K562 (cell line): ENCODE measurements at regions not wholly inside any gene's neighbourhood (a gene's known extent, or its start where the extent isn't known, plus 50 kb on each side); places are given as distances from the start of the nearest gene placed in this dataset.

Experiments used
- ATAC-seq: fragments of 200-7000 bp; cut with Tn5 transposase; 3 replicates; pipeline ENCODE4 v1.9.1; 2020; ENCODE audit warnings: moderate library complexity
- BruUV-seq: library from RNA; stranded (reverse); fragments of 400-500 nt; replicated peaks from 2 replicates; lab custom pipeline; 2021; lab: Mats Ljungman, UMichigan
- CTCF ChIA-PET: fragments of 300-600 bp; formaldehyde crosslinking; extraction: SDS; loops from one replicate; lab custom pipeline; 2021; ENCODE audit warnings: low intra/inter-chr PET ratio; lab: Yijun Ruan, JAX
- POLR2A ChIA-PET: fragments of 300-600, 350-650 bp; sonication (Branson Sonifier 250); formaldehyde crosslinking; extraction: SDS; loops from one replicate; lab custom pipeline; 2021; ENCODE audit warnings: antibody characterized with exemption, inconsistent platforms; lab: Yijun Ruan, JAX
- DNase-seq, 4 experiments: peaks; one replicate each; pipeline versions ENCODE4 v3.0.0 to v3.0.0-alpha.2; 2011 to 2018; ENCODE audit warnings: low spot score in 3 of 4, mixed read lengths in 3 of 4; ENCODE audit errors: extremely low read depth in 1 of 4
- FAIRE-seq: peaks from 2 replicates; lab custom pipeline; 2011; peaks lifted over from hg19 to GRCh38; lab: Jason Lieb, UNC
- H2AFZ ChIP-seq: 2 replicates; pipeline ENCODE4 v1.6.0; 2011; ENCODE audit warnings: low read depth, low read length, control low read depth, inconsistent platforms
- H3K27ac ChIP-seq: fragments of 200-600 bp; 3 replicates; pipeline ENCODE4 v1.8.0; 2011; ENCODE audit warnings: low read depth, mild to moderate bottlenecking, control low read depth, inconsistent platforms, low read length, moderate library complexity, mixed read lengths; ENCODE audit errors: extremely low read depth
- H3K27me3 ChIP-seq, 2 experiments: fragments of 300-600 bp in 1 of 2; 2 replicates in 1 of 2; 3 replicates in 1 of 2; pipeline versions ENCODE4 v1.6.0 to v1.8.0; 2011; ENCODE audit warnings: inconsistent platforms in 2 of 2, low read length in 2 of 2, mild to moderate bottlenecking in 1 of 2, mixed read lengths in 1 of 2, moderate library complexity in 1 of 2; ENCODE audit not compliant: control insufficient read depth in 2 of 2, insufficient read depth in 2 of 2
- H3K36me3 ChIP-seq: fragments of 300-600 bp; 3 replicates; pipeline ENCODE4 v1.8.0; 2011; ENCODE audit warnings: mild to moderate bottlenecking, low read length, inconsistent platforms; ENCODE audit not compliant: control insufficient read depth, insufficient read depth
- H3K4me1 ChIP-seq, 2 experiments: fragments of 200-600 bp in 1 of 2; replicated peaks in 1 of 2; 2 replicates in 1 of 2; 3 replicates in 1 of 2; pipeline versions ENCODE4 v1.5.1 to v1.8.0; 2011; ENCODE audit warnings: inconsistent platforms in 2 of 2, low read length in 2 of 2, mild to moderate bottlenecking in 1 of 2, mixed read lengths in 1 of 2, moderate library complexity in 1 of 2; ENCODE audit not compliant: control insufficient read depth in 2 of 2, insufficient read depth in 2 of 2
- H3K4me2 ChIP-seq: 2 replicates; pipeline ENCODE4 v1.6.1; 2011; ENCODE audit warnings: low read length, control low read depth, inconsistent platforms, mixed read lengths; ENCODE audit not compliant: insufficient read depth
- H3K4me3 ChIP-seq: fragments of 200-600 bp; sonication (generic), shearing (Covaris generic); 2 replicates; pipeline ENCODE4 v1.5.1; 2016; ENCODE audit warnings: control low read depth, inconsistent platforms
- H3K79me2 ChIP-seq: fragments of 200-600 bp; 3 replicates; pipeline ENCODE4 v1.8.0; 2011; ENCODE audit warnings: low read length, inconsistent platforms; ENCODE audit not compliant: control insufficient read depth, insufficient read depth
- H3K9ac ChIP-seq, 2 experiments: 2 replicates each; pipeline versions ENCODE4 v1.6.0 to v1.6.1; 2011; ENCODE audit warnings: low read depth in 2 of 2, low read length in 2 of 2, control low read depth in 1 of 2, inconsistent platforms in 1 of 2, mild to moderate bottlenecking in 1 of 2, mixed read lengths in 1 of 2; ENCODE audit not compliant: insufficient read depth in 1 of 2
- H3K9me1 ChIP-seq: one replicate; pipeline ENCODE4 v1.6.0; 2011; ENCODE audit warnings: inconsistent platforms, mild to moderate bottlenecking, low read length, moderate library complexity; ENCODE audit not compliant: control insufficient read depth, insufficient read depth
- H3K9me3 ChIP-seq: replicated peaks from 2 replicates; pipeline ENCODE4 v1.5.1; 2011; ENCODE audit warnings: low read depth, low read length, inconsistent platforms; ENCODE audit not compliant: control insufficient read depth, insufficient read depth
- H4K20me1 ChIP-seq: replicated peaks from 2 replicates; pipeline ENCODE4 v1.6.1; 2011; ENCODE audit warnings: low read length, inconsistent platforms, mixed read lengths; ENCODE audit not compliant: control insufficient read depth, insufficient read depth
- ATF1 ChIP-seq, 2 experiments: fragments of 450-650 bp in 1 of 2; IDR thresholded peaks; 2 replicates each; pipeline ENCODE4 v1.6.1; 2016; ENCODE audit warnings: missing compliant biosample characterization in 1 of 2, missing genetic modification characterization in 1 of 2
- BCOR ChIP-seq: fragments of 450-650 bp; IDR thresholded peaks from 2 replicates; pipeline ENCODE4 v1.6.1; 2016
- ETV1 ChIP-seq: fragments of 450-650 bp; conservative IDR thresholded peaks from 2 replicates; pipeline ENCODE4 v1.6.1; 2016; ENCODE audit warnings: missing genetic modification characterization, control low read depth, low read depth, missing compliant biosample characterization
- KLF1 ChIP-seq: fragments of 450-650 bp; IDR thresholded peaks from 2 replicates; pipeline ENCODE4 v1.6.1; 2016; ENCODE audit warnings: missing genetic modification characterization, missing compliant biosample characterization
- OTX1 ChIP-seq: fragments of 450-650 bp; formaldehyde crosslinking; IDR thresholded peaks from 2 replicates; pipeline ENCODE4 v1.4.0; 2022; ENCODE audit warnings: mild to moderate bottlenecking
- RB1 ChIP-seq: fragments of 450-650 bp; IDR thresholded peaks from 2 replicates; pipeline ENCODE4 v1.6.1; 2017; ENCODE audit warnings: low read depth, mild to moderate bottlenecking
- XRCC4 ChIP-seq: IDR thresholded peaks from one replicate; pipeline ENCODE4 v1.6.1; 2011; ENCODE audit not compliant: insufficient read depth, insufficient read length; ENCODE audit errors: extremely low read depth
- ZMIZ1 ChIP-seq, 2 experiments: fragments of 150-350 bp in 1 of 2; IDR thresholded peaks; 2 replicates each; pipeline ENCODE4 v1.6.1; 2012 to 2016; ENCODE audit warnings: low read depth in 2 of 2, low read length in 2 of 2, mild to moderate bottlenecking in 1 of 2, moderate library complexity in 1 of 2
- ZNF347 ChIP-seq: fragments of 450-650 bp; formaldehyde crosslinking; IDR thresholded peaks from 2 replicates; pipeline ENCODE4 v1.4.0; 2020; ENCODE audit warnings: low read depth, mild to moderate bottlenecking, moderate library complexity
- ZNF609 ChIP-seq: sonication (generic); formaldehyde crosslinking; IDR thresholded peaks from 2 replicates; pipeline ENCODE4 v1.8.1; 2023; ENCODE audit warnings: missing genetic modification reagents, mild to moderate bottlenecking, borderline replicate concordance
- ZNF696 ChIP-seq: fragments of 250-450 bp; sonication (Bioruptor Pico); conservative IDR thresholded peaks from 2 replicates; pipeline ENCODE4 v1.4.0; 2020; ENCODE audit warnings: mild to moderate bottlenecking, moderate library complexity
- WGBS: fragments of 100-300 bp; shearing (Covaris generic); methylation state at CpG from one replicate; pipeline ENCODE4 v1.1.6; 2016; ENCODE audit warnings: low coverage, mixed read lengths; ENCODE audit not compliant: insufficient coverage; ENCODE audit errors: missing lambda C conversion rate; 5-methylcytosine and 5-hydroxymethylcytosine counted together
- in situ Hi-C: fragments of 300-500 bp; cut with MboI; formaldehyde crosslinking; loops from 4 replicates; pipeline ENCODE4 v1.15.0; 2018; ENCODE audit warnings: inconsistent platforms, mixed read lengths
- intact Hi-C: fragments of 100-400 bp; cut with micrococcal nuclease; formaldehyde crosslinking; loops from 2 replicates; pipeline ENCODE4 v1.14.2; 2022

- no peak overlapping the region for H2AFZ ChIP-seq
- no peaks in the 10 kb centered on the region for H4K20me1 ChIP-seq
- TF ChIP-seq RB1 (no peak), ETV1 (tag) (no peak), OTX1 (no peak), KLF1 (tag) (no peak), BCOR (no peak), ZNF609 (CRISPR knock-in tag) (no peak), ATF1 (CRISPR knock-in tag; IDR thresholded peaks at IDR 0.05) (no peak), ATF1 (tag; IDR thresholded peaks at IDR 0.05) (no peak), ZNF347 (CRISPR knock-in tag) (no peak), ZMIZ1 (IDR thresholded peaks at IDR 0.05; ENCODE audit: low read depth in 2 of 2, low read length in 2 of 2) (no peak), ZNF696 (no peak), XRCC4 (no peak)
- no peak overlapping the region for H3K27ac ChIP-seq
- no peak overlapping the region for H3K4me3 ChIP-seq
- FAIRE-seq = no peak
- in situ Hi-C loops = no loop called here
- no peaks in the 10 kb centered on the region for H3K9me3 ChIP-seq
- ATAC-seq = no peak
- H3K4me1 ChIP-seq = no peaks in the 10 kb centered on the region
- intact Hi-C loops = no loop called here
- H3K4me2 ChIP-seq = no peak overlapping the region
- no peaks in the 10 kb centered on the region for H3K9me1 ChIP-seq
- no TSS peak for BruUV-seq
- peak in 1 of 4 experiments; percentile 3 for DNase-seq
- H3K36me3 ChIP-seq = no peaks in the 10 kb centered on the region
- H3K79me2 ChIP-seq = no peaks in the 10 kb centered on the region
- H3K9ac ChIP-seq = no peak overlapping the region
- H3K27me3 ChIP-seq = no peaks in the 10 kb centered on the region
- WGBS = 0% methylated on average over 1 of the region's 1 CpG
- CTCF ChIA-PET = no interaction called here
- POLR2A ChIA-PET = no interaction called here
These were observed 288.1 kb downstream of the SH3BGRL start for GRCh38 chrX:81489987-81490386.
